Neural cell (in vitro differentiated cells): ENCODE measurements at regions not wholly inside any gene's neighbourhood (a gene's known extent, or its start where the extent isn't known, plus 50 kb on each side); places are given as distances from the start of the nearest gene placed in this dataset.

ENCODE experiments used
- EP300 ChIP-seq: fragments of 450-650 bp; conservative IDR thresholded peaks from 2 replicates; pipeline ENCODE4 v1.6.1; 2014; ENCODE audit warnings: antibody characterized with exemption, mild to moderate bottlenecking, moderate library complexity; ENCODE audit not compliant: poor library complexity, severe bottlenecking
- EZH2 ChIP-seq: fragments of 200-600, 300-800 bp; shearing (Covaris generic), sonication (generic); IDR thresholded peaks from 2 replicates; pipeline ENCODE4 v1.6.1; 2014; ENCODE audit warnings: antibody characterized with exemption, low read length, borderline replicate concordance, mild to moderate bottlenecking; ENCODE audit not compliant: insufficient read depth, poor library complexity, severe bottlenecking
- MXI1 ChIP-seq: fragments of 450-650 bp; conservative IDR thresholded peaks from 2 replicates; pipeline ENCODE4 v1.6.1; 2014; ENCODE audit warnings: antibody characterized with exemption, mild to moderate bottlenecking; ENCODE audit not compliant: poor library complexity, severe bottlenecking
- POLR2AphosphoS5 ChIP-seq: IDR thresholded peaks from 2 replicates; pipeline ENCODE4 v1.6.1; 2012
- RAD21 ChIP-seq: fragments of 450-650 bp; conservative IDR thresholded peaks from 2 replicates; pipeline ENCODE4 v1.6.1; 2014; ENCODE audit warnings: antibody characterized with exemption, mild to moderate bottlenecking, moderate library complexity
- SMC3 ChIP-seq: fragments of 450-650 bp; conservative IDR thresholded peaks from 2 replicates; pipeline ENCODE4 v1.6.1; 2014; ENCODE audit warnings: antibody characterized with exemption, mild to moderate bottlenecking, moderate library complexity; ENCODE audit not compliant: poor library complexity
- TAF1 ChIP-seq: IDR thresholded peaks from 2 replicates; pipeline ENCODE4 v1.6.1; 2012; ENCODE audit warnings: low read depth
- TF ChIP-seq, protein P1 (sequence below): fragments of 450-650 bp; IDR thresholded peaks from 2 replicates; pipeline ENCODE4 v1.5.1; 2014; ENCODE audit warnings: antibody characterized with exemption, mild to moderate bottlenecking, moderate library complexity; ENCODE audit not compliant: poor library complexity, severe bottlenecking
- TF ChIP-seq, protein P2 (sequence below): IDR thresholded peaks from 2 replicates; pipeline ENCODE4 v1.6.1; 2012; ENCODE audit warnings: borderline replicate concordance

DNA sequence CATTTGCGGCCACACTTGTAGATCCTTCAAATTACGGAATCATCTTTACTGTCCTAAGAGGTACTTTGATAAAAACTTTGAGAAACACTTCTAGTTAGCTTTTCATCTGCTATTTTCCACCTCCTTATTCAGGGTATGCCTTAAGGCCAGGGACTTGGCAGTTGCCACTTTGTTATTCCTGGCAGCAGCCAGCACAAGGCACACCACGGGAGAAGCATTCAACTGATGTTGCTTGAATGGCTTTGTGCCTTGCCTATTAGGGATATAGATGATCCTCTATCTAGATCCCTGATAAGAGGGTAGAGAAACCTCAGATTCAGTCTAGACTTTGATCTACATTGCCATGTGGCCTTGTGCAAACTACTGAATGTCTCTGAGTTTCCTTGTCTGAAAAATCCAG is 70.3 kb upstream of the EPHA4 start:
- TF ChIP-seq EZH2 (no peak), MXI1 (no peak), RAD21 (no peak), EP300 (no peak), TAF1 (no peak), POLR2AphosphoS5 (no peak), SMC3 (no peak)
- TF ChIP-seq, protein P1, sequence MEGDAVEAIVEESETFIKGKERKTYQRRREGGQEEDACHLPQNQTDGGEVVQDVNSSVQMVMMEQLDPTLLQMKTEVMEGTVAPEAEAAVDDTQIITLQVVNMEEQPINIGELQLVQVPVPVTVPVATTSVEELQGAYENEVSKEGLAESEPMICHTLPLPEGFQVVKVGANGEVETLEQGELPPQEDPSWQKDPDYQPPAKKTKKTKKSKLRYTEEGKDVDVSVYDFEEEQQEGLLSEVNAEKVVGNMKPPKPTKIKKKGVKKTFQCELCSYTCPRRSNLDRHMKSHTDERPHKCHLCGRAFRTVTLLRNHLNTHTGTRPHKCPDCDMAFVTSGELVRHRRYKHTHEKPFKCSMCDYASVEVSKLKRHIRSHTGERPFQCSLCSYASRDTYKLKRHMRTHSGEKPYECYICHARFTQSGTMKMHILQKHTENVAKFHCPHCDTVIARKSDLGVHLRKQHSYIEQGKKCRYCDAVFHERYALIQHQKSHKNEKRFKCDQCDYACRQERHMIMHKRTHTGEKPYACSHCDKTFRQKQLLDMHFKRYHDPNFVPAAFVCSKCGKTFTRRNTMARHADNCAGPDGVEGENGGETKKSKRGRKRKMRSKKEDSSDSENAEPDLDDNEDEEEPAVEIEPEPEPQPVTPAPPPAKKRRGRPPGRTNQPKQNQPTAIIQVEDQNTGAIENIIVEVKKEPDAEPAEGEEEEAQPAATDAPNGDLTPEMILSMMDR = no peak
- TF ChIP-seq, protein P2, sequence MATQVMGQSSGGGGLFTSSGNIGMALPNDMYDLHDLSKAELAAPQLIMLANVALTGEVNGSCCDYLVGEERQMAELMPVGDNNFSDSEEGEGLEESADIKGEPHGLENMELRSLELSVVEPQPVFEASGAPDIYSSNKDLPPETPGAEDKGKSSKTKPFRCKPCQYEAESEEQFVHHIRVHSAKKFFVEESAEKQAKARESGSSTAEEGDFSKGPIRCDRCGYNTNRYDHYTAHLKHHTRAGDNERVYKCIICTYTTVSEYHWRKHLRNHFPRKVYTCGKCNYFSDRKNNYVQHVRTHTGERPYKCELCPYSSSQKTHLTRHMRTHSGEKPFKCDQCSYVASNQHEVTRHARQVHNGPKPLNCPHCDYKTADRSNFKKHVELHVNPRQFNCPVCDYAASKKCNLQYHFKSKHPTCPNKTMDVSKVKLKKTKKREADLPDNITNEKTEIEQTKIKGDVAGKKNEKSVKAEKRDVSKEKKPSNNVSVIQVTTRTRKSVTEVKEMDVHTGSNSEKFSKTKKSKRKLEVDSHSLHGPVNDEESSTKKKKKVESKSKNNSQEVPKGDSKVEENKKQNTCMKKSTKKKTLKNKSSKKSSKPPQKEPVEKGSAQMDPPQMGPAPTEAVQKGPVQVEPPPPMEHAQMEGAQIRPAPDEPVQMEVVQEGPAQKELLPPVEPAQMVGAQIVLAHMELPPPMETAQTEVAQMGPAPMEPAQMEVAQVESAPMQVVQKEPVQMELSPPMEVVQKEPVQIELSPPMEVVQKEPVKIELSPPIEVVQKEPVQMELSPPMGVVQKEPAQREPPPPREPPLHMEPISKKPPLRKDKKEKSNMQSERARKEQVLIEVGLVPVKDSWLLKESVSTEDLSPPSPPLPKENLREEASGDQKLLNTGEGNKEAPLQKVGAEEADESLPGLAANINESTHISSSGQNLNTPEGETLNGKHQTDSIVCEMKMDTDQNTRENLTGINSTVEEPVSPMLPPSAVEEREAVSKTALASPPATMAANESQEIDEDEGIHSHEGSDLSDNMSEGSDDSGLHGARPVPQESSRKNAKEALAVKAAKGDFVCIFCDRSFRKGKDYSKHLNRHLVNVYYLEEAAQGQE = no peak
